HUES48 (cell line): ENCODE measurements at regions not wholly inside any gene's neighbourhood (a gene's known extent, or its start where the extent isn't known, plus 50 kb on each side); places are given as distances from the start of the nearest gene placed in this dataset.

Experiments
- H3K27ac ChIP-seq: one replicate; pipeline ENCODE4 v1.7.0; 2013; ENCODE audit warnings: low read depth, low read length, inconsistent platforms
- H3K27me3 ChIP-seq: 2 replicates; pipeline ENCODE4 v1.6.1; 2013; ENCODE audit warnings: mild to moderate bottlenecking, low read length; ENCODE audit not compliant: control insufficient read depth, insufficient read depth
- H3K36me3 ChIP-seq: 2 replicates; pipeline ENCODE4 v1.6.1; 2013; ENCODE audit warnings: low read length; ENCODE audit not compliant: control insufficient read depth, insufficient read depth
- H3K4me1 ChIP-seq: 2 replicates; pipeline ENCODE4 v1.6.1; 2013; ENCODE audit warnings: mild to moderate bottlenecking, low read length; ENCODE audit not compliant: control insufficient read depth, insufficient read depth
- H3K4me3 ChIP-seq: 2 replicates; pipeline ENCODE4 v1.5.1; 2013; ENCODE audit warnings: mild to moderate bottlenecking, low read depth, low read length
- H3K9ac ChIP-seq: 2 replicates; pipeline ENCODE4 v1.6.1; 2013; ENCODE audit warnings: mild to moderate bottlenecking, low read depth, low read length, moderate library complexity
- H3K9me3 ChIP-seq: 2 replicates; pipeline ENCODE4 v1.6.1; 2013; ENCODE audit warnings: low read length; ENCODE audit not compliant: control insufficient read depth, insufficient read depth

DNA sequence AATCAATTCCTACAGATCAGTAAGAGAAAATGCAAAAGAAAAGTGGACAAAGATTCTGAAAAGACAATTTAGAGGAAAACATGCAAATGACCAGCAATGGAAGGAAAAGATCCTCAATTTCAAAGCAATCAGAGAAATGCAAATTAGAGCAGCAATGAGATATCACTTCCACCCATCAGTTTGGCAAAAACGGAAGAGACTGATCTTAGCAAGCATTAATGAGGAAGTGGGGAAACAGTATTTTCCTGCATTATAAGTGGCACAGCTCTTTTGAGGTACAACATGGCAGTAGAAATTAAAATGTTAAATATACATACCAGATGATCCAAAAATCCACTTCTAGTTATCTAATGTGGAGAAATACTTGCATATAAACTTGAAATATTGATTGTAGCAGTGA is 69.1 kb upstream of the SLC7A1 start:
- no peak overlapping the region for H3K9ac ChIP-seq
- H3K36me3 ChIP-seq, result no peaks in the 10 kb centered on the region
- peaks cover 16% of the 10 kb centered on the region for H3K9me3 ChIP-seq
- H3K27ac ChIP-seq, result no peak overlapping the region
- H3K4me3 ChIP-seq, result no peak overlapping the region
- H3K27me3 ChIP-seq, result no peaks in the 10 kb centered on the region
- H3K4me1 ChIP-seq, result no peaks in the 10 kb centered on the region

DNA sequence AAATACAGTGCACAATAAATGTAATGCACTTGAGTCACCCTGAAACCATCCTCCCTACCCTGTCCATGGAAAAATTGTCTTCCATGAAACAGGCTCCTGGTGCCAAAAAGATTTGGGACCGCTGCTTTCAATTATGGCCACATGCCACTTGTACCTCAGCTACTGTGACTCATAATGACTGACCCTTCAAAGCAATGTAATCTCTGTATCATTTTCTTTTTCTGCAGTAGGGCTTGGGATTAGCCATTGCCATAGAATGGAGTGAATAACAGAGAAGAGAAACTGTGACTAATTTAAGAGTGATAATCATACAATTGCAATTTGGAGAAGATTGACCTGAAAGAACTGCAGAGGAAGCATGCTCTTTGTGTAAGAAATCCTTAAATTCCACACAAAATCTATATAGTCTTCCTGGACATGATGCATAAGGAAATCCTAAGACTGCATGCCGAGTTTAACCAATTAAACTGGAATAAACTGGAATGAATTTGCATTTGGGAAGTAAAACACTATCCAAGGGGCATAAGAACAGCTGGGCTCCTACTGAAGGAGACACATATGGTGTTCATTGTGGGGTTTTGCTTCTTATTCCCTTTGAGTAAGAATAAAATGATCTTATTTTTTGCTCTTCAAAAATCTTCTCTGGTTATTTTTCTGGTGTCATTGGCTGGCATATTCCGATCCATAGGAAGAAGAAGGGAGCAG is 59.5 kb upstream of the SLC7A1 start:
- H3K9me3 ChIP-seq, result peaks cover 8% of the 10 kb centered on the region
- H3K4me3 ChIP-seq, result no peak overlapping the region
- H3K4me1 ChIP-seq, result no peaks in the 10 kb centered on the region
- no peak overlapping the region for H3K27ac ChIP-seq
- H3K9ac ChIP-seq, result no peak overlapping the region
- H3K27me3 ChIP-seq, result no peaks in the 10 kb centered on the region
- H3K36me3 ChIP-seq, result no peaks in the 10 kb centered on the region

DNA sequence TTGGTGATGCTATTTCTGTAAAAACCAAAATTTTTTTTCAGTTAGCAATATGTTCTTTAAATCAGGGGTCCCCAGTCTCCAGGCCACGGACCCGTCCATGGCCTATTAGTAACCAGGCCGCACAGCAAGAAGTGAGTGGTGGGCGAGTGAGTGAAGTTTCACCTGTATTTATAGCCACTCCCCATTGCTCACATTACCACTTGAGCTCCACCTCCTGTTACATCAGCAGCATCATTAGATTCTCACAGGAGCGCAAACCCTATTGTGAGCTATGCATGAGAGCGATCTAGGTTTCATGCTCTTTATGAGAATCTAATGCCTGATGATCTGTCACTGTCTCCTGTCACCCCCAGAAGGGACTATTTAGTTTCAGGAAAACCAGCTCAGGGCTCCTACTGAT is 58.9 kb upstream of the SLC7A1 start:
- Histone ChIP-seq H3K27ac (no peak overlapping the region), H3K9me3 (peaks cover 6% of the 10 kb centered on the region), H3K36me3 (no peaks in the 10 kb centered on the region), H3K4me1 (no peaks in the 10 kb centered on the region), H3K27me3 (no peaks in the 10 kb centered on the region), H3K9ac (no peak overlapping the region), H3K4me3 (no peak overlapping the region)

DNA sequence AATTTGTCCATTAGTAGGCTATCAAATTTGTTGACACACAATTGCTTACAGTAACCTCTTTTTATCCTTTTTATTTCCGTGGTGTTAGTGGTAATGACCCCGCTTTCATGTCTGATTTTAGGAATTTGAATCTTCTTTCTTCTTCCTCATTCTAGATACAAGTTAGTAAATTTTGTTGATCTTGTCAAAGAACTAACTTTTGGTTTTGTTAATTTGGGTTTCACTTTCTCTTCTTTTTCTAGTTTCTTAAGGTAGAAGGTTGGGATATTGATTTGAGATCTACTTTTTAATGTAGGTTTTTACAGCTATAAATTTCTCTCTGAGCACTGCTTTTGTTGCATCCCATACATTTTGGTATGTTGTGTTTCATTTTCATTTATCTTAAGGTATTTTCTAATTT is 53.3 kb upstream of the SLC7A1 start:
- Histone ChIP-seq H3K27ac (no peak overlapping the region), H3K4me3 (no peak overlapping the region), H3K36me3 (no peaks in the 10 kb centered on the region), H3K27me3 (no peaks in the 10 kb centered on the region), H3K4me1 (no peaks in the 10 kb centered on the region), H3K9ac (no peak overlapping the region), H3K9me3 (no peaks in the 10 kb centered on the region)
